WTC11 (cell line): ENCODE measurements at regions not wholly inside any gene's neighbourhood (a gene's known extent, or its start where the extent isn't known, plus 50 kb on each side); places are given as distances from the start of the nearest gene placed in this dataset.

Source experiments
- ATF1 ChIP-seq: sonication (generic); formaldehyde crosslinking; IDR thresholded peaks from 2 replicates; pipeline ENCODE4 v1.8.1; 2023; ENCODE audit warnings: mild to moderate bottlenecking, moderate library complexity, missing genetic modification reagents
- CREB1 ChIP-seq: sonication (generic); formaldehyde crosslinking; IDR thresholded peaks from 2 replicates; pipeline ENCODE4 v1.8.0; 2023; ENCODE audit warnings: mild to moderate bottlenecking, missing genetic modification reagents
- ETV6 ChIP-seq: sonication (generic); formaldehyde crosslinking; IDR thresholded peaks from 2 replicates; pipeline ENCODE4 v1.8.1; 2022; ENCODE audit warnings: mild to moderate bottlenecking, missing genetic modification reagents
- FOXP1 ChIP-seq: sonication (generic); formaldehyde crosslinking; IDR thresholded peaks from 2 replicates; pipeline ENCODE4 v1.8.0; 2022; ENCODE audit warnings: missing genetic modification reagents, mild to moderate bottlenecking, moderate library complexity, borderline replicate concordance
- HMGXB4 ChIP-seq: sonication (generic); formaldehyde crosslinking; IDR thresholded peaks from 2 replicates; pipeline ENCODE4 v1.8.1; 2023; ENCODE audit warnings: mild to moderate bottlenecking, moderate library complexity, missing genetic modification reagents
- IRF1 ChIP-seq: sonication (generic); formaldehyde crosslinking; IDR thresholded peaks from 2 replicates; pipeline ENCODE4 v1.8.0; 2023; ENCODE audit warnings: missing genetic modification reagents
- NFYB ChIP-seq: sonication (generic); formaldehyde crosslinking; conservative IDR thresholded peaks from 2 replicates; pipeline ENCODE4 v1.8.0; 2022; ENCODE audit warnings: low read depth, missing genetic modification reagents
- NR3C1 ChIP-seq: sonication (generic); formaldehyde crosslinking; conservative IDR thresholded peaks from 2 replicates; pipeline ENCODE4 v1.8.1; 2023; ENCODE audit warnings: low read depth, mild to moderate bottlenecking, missing genetic modification reagents
- SMAD3 ChIP-seq: sonication (generic); formaldehyde crosslinking; IDR thresholded peaks from 2 replicates; pipeline ENCODE4 v1.8.0; 2022; ENCODE audit warnings: missing genetic modification reagents, mild to moderate bottlenecking, borderline replicate concordance
- TP53 ChIP-seq: sonication (generic); formaldehyde crosslinking; IDR thresholded peaks from 2 replicates; pipeline ENCODE4 v1.8.1; 2023; ENCODE audit warnings: mild to moderate bottlenecking, missing genetic modification reagents
- TF ChIP-seq, protein P1 (sequence below): fragments of 200-600 bp; IDR thresholded peaks from 2 replicates; pipeline ENCODE4 v1.8.0; 2022; ENCODE audit warnings: antibody characterized with exemption
- TF ChIP-seq, protein P2 (sequence below): sonication (generic); formaldehyde crosslinking; IDR thresholded peaks from 2 replicates; pipeline ENCODE4 v1.8.1; 2023; ENCODE audit warnings: mild to moderate bottlenecking, missing genetic modification reagents, moderate library complexity
- TF ChIP-seq, protein P3 (sequence below): sonication (generic); formaldehyde crosslinking; IDR thresholded peaks from 2 replicates; pipeline ENCODE4 v1.8.0; 2022; ENCODE audit warnings: mild to moderate bottlenecking, missing genetic modification reagents

- TF ChIP-seq, protein P1, sequence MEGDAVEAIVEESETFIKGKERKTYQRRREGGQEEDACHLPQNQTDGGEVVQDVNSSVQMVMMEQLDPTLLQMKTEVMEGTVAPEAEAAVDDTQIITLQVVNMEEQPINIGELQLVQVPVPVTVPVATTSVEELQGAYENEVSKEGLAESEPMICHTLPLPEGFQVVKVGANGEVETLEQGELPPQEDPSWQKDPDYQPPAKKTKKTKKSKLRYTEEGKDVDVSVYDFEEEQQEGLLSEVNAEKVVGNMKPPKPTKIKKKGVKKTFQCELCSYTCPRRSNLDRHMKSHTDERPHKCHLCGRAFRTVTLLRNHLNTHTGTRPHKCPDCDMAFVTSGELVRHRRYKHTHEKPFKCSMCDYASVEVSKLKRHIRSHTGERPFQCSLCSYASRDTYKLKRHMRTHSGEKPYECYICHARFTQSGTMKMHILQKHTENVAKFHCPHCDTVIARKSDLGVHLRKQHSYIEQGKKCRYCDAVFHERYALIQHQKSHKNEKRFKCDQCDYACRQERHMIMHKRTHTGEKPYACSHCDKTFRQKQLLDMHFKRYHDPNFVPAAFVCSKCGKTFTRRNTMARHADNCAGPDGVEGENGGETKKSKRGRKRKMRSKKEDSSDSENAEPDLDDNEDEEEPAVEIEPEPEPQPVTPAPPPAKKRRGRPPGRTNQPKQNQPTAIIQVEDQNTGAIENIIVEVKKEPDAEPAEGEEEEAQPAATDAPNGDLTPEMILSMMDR = no peak
- TF ChIP-seq CREB1 (CRISPR knock-in tag) (no peak), HMGXB4 (CRISPR knock-in tag) (no peak), NFYB (no peak), ATF1 (CRISPR knock-in tag) (no peak), ETV6 (CRISPR knock-in tag) (no peak), NR3C1 (CRISPR knock-in tag) (no peak), TP53 (CRISPR knock-in tag) (no peak), SMAD3 (CRISPR knock-in tag) (no peak), FOXP1 (CRISPR knock-in tag) (no peak), IRF1 (CRISPR knock-in tag) (no peak)
- TF ChIP-seq, protein P2, sequence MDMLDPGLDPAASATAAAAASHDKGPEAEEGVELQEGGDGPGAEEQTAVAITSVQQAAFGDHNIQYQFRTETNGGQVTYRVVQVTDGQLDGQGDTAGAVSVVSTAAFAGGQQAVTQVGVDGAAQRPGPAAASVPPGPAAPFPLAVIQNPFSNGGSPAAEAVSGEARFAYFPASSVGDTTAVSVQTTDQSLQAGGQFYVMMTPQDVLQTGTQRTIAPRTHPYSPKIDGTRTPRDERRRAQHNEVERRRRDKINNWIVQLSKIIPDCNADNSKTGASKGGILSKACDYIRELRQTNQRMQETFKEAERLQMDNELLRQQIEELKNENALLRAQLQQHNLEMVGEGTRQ = no peak
- TF ChIP-seq, protein P3, sequence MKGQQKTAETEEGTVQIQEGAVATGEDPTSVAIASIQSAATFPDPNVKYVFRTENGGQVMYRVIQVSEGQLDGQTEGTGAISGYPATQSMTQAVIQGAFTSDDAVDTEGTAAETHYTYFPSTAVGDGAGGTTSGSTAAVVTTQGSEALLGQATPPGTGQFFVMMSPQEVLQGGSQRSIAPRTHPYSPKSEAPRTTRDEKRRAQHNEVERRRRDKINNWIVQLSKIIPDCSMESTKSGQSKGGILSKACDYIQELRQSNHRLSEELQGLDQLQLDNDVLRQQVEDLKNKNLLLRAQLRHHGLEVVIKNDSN (CRISPR knock-in tag) = no peak
Measured at GRCh38 chr12:5295151-5295550, 136.8 kb upstream of the NTF3 start.
